ENCODE measurements at regions not wholly inside any gene's neighbourhood (a gene's known extent, or its start where the extent isn't known, plus 50 kb on each side); places are given as distances from the start of the nearest gene placed in this dataset.
"Not testable (repeated sequence)": the region's sequence is repeated elsewhere in the genome, so short reads cannot be mapped to it uniquely, and the experiment has no call there.

DNA sequence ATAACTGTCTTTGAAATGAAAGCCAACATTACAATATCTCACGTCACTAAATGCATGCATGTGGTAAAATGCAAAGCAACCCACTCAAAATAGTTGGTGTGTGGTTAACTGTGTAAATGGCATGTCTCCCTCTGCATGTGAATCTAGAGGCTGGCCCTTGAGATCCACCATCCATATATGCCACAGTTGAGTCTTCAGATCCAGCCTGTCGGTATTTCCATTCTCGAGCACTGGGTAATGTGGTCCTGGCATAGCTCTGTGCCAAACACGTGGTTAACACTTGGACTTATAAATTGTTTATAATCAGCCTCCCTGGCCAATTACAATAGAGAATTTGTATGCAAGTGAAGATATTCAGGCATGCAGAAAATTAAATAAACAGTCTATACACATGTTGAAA lies 90.3 kb downstream of the LYZL1 start:
- H3K4me3 ChIP-seq (ENCODE audit: low read depth in 2 of 2, low read length in 2 of 2) = no peak overlapping the region
- intact Hi-C loops (cut with micrococcal nuclease; ENCODE audit: unreplicated experiment) (loop anchor here (5.0 kb wide), 1 partner anchor 68 kb away; no protein-coding TSS in a partner anchor), in situ Hi-C loops (cut with HindIII; ENCODE audit: low pct_unique_long_range_greater_than_20kb, low sequenced_read_pairs) (no loop called here)
- H3K36me3 ChIP-seq (ENCODE audit: control insufficient read depth, insufficient read depth, low read length) = no peaks in the 10 kb centered on the region
- H3K4me1 ChIP-seq (ENCODE audit: control insufficient read depth, insufficient read depth, low read length) = no peaks in the 10 kb centered on the region
- DNase-seq (ENCODE audit: low read depth, low spot score) = no peak
- no peak for TF ChIP-seq SIN3A (IDR thresholded peaks at IDR 0.05; ENCODE audit: borderline replicate concordance, insufficient read depth, low read depth, low read length)
- H3K9me3 ChIP-seq (ENCODE audit: control insufficient read depth, insufficient read depth, low read depth, low read length) = no peaks in the 10 kb centered on the region
- no peak for ATAC-seq
- POLR2A ChIA-PET = no interaction called here
- no TSS peak for BruUV-seq (replicated peaks)
- H3K27ac ChIP-seq (ENCODE audit: low read length) = no peak overlapping the region
- H3K27me3 ChIP-seq (ENCODE audit: control insufficient read depth, insufficient read depth, low read length) = no peaks in the 10 kb centered on the region
- CTCF ChIA-PET = no interaction called here

DNA sequence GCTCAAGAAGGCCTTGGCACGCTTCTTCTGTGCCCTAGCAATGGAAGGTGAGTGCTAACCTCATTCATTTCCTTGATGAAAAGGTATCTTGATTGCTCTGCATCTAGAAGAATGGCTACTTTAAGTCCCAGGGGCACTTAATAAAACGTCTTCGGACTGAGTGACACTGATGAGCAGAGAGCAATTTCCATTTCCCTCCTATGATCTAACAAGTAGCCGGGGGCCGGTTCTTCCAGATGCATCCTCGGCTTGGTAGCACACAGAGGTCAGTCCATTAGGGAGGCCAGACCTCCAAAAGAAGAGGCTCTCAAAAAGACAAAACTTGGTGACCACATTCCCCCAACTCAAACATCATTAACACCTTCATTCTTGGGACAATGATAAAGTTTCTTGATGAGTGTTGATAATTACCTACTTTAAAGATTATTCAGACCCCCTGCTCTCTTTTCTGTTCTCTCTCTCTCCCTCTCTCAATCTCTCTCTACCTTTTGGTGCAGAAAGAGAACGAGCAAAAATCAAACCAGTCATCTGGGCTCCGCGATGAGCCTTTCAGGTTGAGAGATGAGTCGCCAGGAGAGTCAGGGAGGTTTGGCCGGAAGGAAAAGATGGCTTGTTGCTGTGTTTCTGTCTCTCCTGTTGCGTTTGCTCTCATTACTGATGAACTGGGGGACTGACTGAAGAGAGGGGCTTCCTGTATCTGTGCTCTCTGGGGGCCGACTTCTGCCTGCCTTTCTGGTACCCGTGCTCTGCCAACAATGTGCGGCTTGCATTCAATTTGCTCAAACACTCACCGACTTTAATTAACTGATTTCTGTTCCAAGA lies 91.1 kb downstream of the LYZL1 start:
- H3K9me3 ChIP-seq (ENCODE audit: control insufficient read depth, insufficient read depth, low read depth, low read length); H3K27ac ChIP-seq (ENCODE audit: low read length); H3K27me3 ChIP-seq (ENCODE audit: control insufficient read depth, insufficient read depth, low read length); in situ Hi-C loops (cut with HindIII; ENCODE audit: low pct_unique_long_range_greater_than_20kb, low sequenced_read_pairs); POLR2A ChIA-PET; CTCF ChIA-PET; DNase-seq (ENCODE audit: low read depth, low spot score); BruUV-seq (replicated peaks); H3K36me3 ChIP-seq (ENCODE audit: control insufficient read depth, insufficient read depth, low read length); H3K4me1 ChIP-seq (ENCODE audit: control insufficient read depth, insufficient read depth, low read length); ATAC-seq; H3K4me3 ChIP-seq (ENCODE audit: low read depth in 2 of 2, low read length in 2 of 2): not testable (repeated sequence)
- intact Hi-C loops (cut with micrococcal nuclease; ENCODE audit: unreplicated experiment) = loop anchor here (5.0 kb wide), 1 partner anchor 67 kb away; no protein-coding TSS in a partner anchor

DNA sequence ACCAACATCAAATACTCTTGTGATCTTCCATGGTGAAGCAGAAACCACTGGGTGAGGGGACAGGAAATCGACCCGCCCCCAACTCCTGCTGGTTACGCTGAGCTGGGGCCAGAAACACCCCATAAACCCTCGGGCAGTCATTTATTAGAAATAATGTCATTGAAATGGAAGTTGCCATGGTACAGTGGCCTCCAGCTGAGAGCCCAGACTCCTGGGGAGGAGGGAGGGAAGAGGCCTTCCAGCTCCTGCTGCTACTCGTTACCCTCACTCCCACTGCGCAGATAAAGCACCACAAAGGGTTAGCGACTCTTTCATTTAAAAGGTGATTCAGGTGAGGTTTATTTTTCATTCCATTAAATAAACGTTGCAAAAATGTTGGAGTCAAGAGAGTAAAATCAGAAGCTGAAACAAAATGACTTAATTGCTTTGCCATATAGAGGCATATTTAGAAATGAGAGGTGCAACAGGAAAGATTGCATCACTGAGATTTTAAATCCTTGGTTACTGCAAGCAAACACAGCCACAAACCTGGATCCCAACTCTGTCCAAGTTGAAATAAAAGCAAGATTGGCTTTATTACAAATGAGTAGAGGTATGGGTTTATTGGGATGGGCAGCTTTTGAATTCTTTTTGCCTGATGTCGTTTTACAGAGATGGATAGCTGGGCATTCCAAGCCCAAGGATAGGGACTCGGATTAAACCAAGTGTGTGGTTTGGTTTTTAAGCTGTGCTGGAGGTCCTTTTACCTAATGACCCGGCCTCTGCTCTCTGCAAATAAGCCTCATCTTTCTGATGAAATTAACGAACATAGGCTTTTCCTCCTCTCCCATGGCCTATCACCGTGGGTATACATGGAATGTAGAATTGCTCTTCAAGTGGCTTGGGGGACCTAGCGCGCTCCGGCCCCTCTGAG lies 92.0 kb downstream of the LYZL1 start:
- H3K4me1 ChIP-seq (ENCODE audit: control insufficient read depth, insufficient read depth, low read length); H3K27ac ChIP-seq (ENCODE audit: low read length); H3K27me3 ChIP-seq (ENCODE audit: control insufficient read depth, insufficient read depth, low read length); BruUV-seq (replicated peaks); DNase-seq (ENCODE audit: low read depth, low spot score); ATAC-seq; intact Hi-C loops (cut with micrococcal nuclease; ENCODE audit: unreplicated experiment); H3K4me3 ChIP-seq (ENCODE audit: low read depth in 2 of 2, low read length in 2 of 2); in situ Hi-C loops (cut with HindIII; ENCODE audit: low pct_unique_long_range_greater_than_20kb, low sequenced_read_pairs); H3K9me3 ChIP-seq (ENCODE audit: control insufficient read depth, insufficient read depth, low read depth, low read length); POLR2A ChIA-PET; CTCF ChIA-PET; H3K36me3 ChIP-seq (ENCODE audit: control insufficient read depth, insufficient read depth, low read length): not testable (repeated sequence)

DNA sequence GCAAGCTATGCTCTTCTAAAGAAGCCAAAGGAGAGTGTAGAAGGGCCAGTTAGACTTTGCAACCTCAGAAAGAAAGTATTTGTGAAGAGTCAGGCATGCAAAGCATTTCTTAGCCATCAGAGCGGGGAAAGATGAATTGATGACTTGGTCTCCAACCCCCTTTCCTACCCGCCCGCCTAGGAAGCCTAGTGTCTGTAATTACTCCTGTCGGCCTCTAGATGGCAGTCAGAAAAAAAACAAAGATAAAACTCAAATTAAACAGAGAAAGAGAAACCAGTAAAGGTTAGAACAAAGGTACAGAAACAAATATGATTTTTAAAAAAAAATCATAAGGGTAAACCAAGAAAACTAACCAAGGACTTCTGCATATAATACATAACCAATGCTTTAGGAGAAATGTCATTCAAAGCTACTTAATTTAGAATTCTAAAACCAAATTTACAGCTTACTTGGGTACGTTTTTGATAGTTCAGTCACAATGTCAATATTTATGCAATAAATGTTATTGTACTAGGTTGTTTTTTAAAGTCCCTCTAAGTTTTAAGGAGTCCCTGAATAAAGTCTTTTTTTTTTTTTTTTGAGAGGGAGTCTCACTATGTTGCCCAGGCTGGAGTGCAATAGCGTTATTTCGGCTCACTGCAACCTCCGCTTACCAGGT lies 97.6 kb downstream of the LYZL1 start:
- no peak overlapping the region for H3K4me3 ChIP-seq (ENCODE audit: low read depth in 2 of 2, low read length in 2 of 2)
- in situ Hi-C loops (cut with HindIII; ENCODE audit: low pct_unique_long_range_greater_than_20kb, low sequenced_read_pairs) (no loop called here), intact Hi-C loops (cut with micrococcal nuclease; ENCODE audit: unreplicated experiment) (no loop called here)
- no peak overlapping the region for H3K27ac ChIP-seq (ENCODE audit: low read length)
- CTCF ChIA-PET = interaction anchor here (0.7 kb wide), 3 partner anchors 147 to 855 kb away, joined by 3 to 10 read pairs (median 6); no protein-coding TSS in a partner anchor
- no peaks in the 10 kb centered on the region for H3K36me3 ChIP-seq (ENCODE audit: control insufficient read depth, insufficient read depth, low read length)
- no peak for DNase-seq (ENCODE audit: low read depth, low spot score)
- TF ChIP-seq, protein P1, sequence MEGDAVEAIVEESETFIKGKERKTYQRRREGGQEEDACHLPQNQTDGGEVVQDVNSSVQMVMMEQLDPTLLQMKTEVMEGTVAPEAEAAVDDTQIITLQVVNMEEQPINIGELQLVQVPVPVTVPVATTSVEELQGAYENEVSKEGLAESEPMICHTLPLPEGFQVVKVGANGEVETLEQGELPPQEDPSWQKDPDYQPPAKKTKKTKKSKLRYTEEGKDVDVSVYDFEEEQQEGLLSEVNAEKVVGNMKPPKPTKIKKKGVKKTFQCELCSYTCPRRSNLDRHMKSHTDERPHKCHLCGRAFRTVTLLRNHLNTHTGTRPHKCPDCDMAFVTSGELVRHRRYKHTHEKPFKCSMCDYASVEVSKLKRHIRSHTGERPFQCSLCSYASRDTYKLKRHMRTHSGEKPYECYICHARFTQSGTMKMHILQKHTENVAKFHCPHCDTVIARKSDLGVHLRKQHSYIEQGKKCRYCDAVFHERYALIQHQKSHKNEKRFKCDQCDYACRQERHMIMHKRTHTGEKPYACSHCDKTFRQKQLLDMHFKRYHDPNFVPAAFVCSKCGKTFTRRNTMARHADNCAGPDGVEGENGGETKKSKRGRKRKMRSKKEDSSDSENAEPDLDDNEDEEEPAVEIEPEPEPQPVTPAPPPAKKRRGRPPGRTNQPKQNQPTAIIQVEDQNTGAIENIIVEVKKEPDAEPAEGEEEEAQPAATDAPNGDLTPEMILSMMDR (IDR thresholded peaks at IDR 0.05) = peak; percentile 77
- TF ChIP-seq, protein P2, sequence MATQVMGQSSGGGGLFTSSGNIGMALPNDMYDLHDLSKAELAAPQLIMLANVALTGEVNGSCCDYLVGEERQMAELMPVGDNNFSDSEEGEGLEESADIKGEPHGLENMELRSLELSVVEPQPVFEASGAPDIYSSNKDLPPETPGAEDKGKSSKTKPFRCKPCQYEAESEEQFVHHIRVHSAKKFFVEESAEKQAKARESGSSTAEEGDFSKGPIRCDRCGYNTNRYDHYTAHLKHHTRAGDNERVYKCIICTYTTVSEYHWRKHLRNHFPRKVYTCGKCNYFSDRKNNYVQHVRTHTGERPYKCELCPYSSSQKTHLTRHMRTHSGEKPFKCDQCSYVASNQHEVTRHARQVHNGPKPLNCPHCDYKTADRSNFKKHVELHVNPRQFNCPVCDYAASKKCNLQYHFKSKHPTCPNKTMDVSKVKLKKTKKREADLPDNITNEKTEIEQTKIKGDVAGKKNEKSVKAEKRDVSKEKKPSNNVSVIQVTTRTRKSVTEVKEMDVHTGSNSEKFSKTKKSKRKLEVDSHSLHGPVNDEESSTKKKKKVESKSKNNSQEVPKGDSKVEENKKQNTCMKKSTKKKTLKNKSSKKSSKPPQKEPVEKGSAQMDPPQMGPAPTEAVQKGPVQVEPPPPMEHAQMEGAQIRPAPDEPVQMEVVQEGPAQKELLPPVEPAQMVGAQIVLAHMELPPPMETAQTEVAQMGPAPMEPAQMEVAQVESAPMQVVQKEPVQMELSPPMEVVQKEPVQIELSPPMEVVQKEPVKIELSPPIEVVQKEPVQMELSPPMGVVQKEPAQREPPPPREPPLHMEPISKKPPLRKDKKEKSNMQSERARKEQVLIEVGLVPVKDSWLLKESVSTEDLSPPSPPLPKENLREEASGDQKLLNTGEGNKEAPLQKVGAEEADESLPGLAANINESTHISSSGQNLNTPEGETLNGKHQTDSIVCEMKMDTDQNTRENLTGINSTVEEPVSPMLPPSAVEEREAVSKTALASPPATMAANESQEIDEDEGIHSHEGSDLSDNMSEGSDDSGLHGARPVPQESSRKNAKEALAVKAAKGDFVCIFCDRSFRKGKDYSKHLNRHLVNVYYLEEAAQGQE (IDR thresholded peaks at IDR 0.05; ENCODE audit: insufficient read depth in 1 of 2, low read depth in 2 of 2, low read length in 1 of 2) = no peak
- BruUV-seq (replicated peaks) = no TSS peak
- POLR2A ChIA-PET = no interaction called here
- H3K9me3 ChIP-seq (ENCODE audit: control insufficient read depth, insufficient read depth, low read depth, low read length) = no peaks in the 10 kb centered on the region
- H3K4me1 ChIP-seq (ENCODE audit: control insufficient read depth, insufficient read depth, low read length) = no peaks in the 10 kb centered on the region
- H3K27me3 ChIP-seq (ENCODE audit: control insufficient read depth, insufficient read depth, low read length) = no peaks in the 10 kb centered on the region
- no peak for ATAC-seq

All from Panc1 (cell line).